ENCODE measurements at regions not wholly inside any gene's neighbourhood (a gene's known extent, or its start where the extent isn't known, plus 50 kb on each side); places are given as distances from the start of the nearest gene placed in this dataset.

DNA sequence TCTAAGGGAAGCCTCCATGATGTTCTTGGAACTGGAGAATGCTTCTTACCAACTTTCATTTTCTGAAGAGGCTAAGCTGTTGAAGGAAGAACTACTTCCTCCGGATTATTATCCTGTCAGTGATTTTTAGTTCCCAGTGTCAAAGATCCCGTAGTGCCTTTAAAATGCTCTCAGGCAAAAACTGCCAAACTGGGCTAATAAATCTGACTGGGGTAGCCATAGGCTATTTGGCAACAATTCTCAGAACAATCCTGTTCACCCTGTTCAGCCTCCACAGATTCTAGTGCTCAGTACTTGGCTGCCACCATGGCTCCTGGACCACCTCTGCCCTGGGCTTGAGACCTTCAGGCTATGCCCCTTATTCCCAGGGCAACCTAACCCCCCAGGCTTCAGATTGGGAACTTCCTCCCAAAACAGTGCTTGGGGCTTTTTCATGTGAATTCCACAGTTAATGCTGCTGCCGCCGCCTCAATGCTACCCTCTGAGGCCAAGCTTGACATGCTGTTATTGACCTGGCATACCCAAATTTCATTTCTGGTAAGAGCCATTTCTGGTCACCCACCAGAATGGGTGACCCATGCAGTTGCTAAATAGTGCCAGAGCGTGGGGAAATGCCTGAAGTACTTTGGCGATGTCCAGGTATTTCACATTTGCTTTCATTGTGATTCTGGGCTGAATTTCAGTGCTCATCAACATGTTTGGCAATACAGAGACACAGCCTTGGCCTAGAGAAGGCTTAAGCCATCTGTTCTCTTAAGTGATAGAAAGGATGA, 110.0 kb upstream of the ARHGAP5 start:
- TF ChIP-seq, protein P1, sequence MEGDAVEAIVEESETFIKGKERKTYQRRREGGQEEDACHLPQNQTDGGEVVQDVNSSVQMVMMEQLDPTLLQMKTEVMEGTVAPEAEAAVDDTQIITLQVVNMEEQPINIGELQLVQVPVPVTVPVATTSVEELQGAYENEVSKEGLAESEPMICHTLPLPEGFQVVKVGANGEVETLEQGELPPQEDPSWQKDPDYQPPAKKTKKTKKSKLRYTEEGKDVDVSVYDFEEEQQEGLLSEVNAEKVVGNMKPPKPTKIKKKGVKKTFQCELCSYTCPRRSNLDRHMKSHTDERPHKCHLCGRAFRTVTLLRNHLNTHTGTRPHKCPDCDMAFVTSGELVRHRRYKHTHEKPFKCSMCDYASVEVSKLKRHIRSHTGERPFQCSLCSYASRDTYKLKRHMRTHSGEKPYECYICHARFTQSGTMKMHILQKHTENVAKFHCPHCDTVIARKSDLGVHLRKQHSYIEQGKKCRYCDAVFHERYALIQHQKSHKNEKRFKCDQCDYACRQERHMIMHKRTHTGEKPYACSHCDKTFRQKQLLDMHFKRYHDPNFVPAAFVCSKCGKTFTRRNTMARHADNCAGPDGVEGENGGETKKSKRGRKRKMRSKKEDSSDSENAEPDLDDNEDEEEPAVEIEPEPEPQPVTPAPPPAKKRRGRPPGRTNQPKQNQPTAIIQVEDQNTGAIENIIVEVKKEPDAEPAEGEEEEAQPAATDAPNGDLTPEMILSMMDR (IDR thresholded peaks at IDR 0.05; ENCODE audit: low read depth, low read length) = no peak
- Histone ChIP-seq H3K4me3 (ENCODE audit: low read depth, low read length) (no peak overlapping the region), H3K27me3 (ENCODE audit: control insufficient read depth, insufficient read depth, low read length) (no peaks in the 10 kb centered on the region), H3K9me3 (ENCODE audit: control insufficient read depth, insufficient read depth, low read length) (no peaks in the 10 kb centered on the region), H3K27ac (ENCODE audit: low read depth, low read length) (no peak overlapping the region)
- no peak for DNase-seq (ENCODE audit: low read depth, low spot score)
- ChIA-PET CTCF (no interaction called here), POLR2A (no interaction called here)

DNA sequence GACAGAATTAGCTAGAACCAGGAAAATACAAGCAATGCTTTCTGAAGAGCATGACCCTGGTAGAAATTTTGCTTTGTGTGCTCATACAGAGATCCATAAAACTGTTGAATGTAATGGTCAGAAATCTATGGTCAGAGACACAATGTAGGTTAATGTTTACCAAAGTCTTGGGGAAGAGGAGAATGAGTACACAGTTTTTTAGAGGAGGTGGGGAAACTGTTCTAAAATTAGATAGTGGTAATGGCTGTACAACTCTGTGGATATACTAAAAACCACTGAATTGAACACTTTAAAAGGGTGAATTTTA, 109.5 kb upstream of the ARHGAP5 start:
- DNase-seq (ENCODE audit: low read depth, low spot score) = no peak
- H3K4me3 ChIP-seq (ENCODE audit: low read depth, low read length) = no peak overlapping the region
- TF ChIP-seq, protein P1 (IDR thresholded peaks at IDR 0.05; ENCODE audit: low read depth, low read length) = no peak
- POLR2A ChIA-PET = no interaction called here
- CTCF ChIA-PET = interaction anchor here (0.9 kb wide), 1 partner anchor 287 kb away, joined by 3 read pairs; no protein-coding TSS in a partner anchor
- no peaks in the 10 kb centered on the region for H3K27me3 ChIP-seq (ENCODE audit: control insufficient read depth, insufficient read depth, low read length)
- H3K9me3 ChIP-seq (ENCODE audit: control insufficient read depth, insufficient read depth, low read length) = no peaks in the 10 kb centered on the region
- no peak overlapping the region for H3K27ac ChIP-seq (ENCODE audit: low read depth, low read length)

DNA sequence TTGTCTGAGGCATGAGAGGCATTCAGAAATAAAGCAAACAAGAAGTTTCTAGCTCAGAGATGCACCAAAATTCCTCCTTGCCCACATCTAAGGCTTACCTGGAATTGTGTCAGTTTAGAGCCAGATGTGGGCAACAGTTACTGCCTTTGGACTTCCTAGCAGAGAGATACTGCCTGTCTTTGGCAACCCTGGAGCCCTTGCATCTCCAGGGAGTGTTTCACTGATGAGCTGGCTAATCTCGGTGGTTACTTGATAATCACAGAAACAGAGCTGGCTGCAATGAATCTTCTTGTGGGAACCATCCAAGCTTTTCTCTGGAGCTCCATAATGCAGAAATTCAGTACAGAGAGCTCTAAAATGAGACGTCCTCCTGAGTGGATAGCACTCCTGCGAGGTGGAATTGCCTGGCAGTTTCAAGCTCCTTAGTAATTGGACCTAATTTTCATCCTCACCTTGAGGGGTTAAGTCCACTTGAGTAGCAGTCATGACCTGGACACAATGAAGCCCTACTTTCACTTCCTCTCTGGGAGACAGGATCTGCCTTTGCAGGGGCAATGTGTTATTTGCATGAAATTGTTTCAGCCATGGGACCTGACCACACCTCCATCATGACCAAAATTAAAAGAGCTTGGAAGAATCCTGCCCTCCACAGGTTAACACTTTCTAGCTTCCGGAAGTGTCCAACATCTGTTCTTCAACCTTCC, 108.8 kb upstream of the ARHGAP5 start:
- no peak overlapping the region for H3K4me3 ChIP-seq (ENCODE audit: low read depth, low read length)
- H3K27me3 ChIP-seq (ENCODE audit: control insufficient read depth, insufficient read depth, low read length) = no peaks in the 10 kb centered on the region
- ChIA-PET CTCF (interaction anchor here (0.9 to 1.0 kb wide), 2 partner anchors 21 to 287 kb away, joined by 3 read pairs; no protein-coding TSS in a partner anchor), POLR2A (no interaction called here)
- no peak for DNase-seq (ENCODE audit: low read depth, low spot score)
- no peak overlapping the region for H3K27ac ChIP-seq (ENCODE audit: low read depth, low read length)
- no peaks in the 10 kb centered on the region for H3K9me3 ChIP-seq (ENCODE audit: control insufficient read depth, insufficient read depth, low read length)
- TF ChIP-seq, protein P1 (IDR thresholded peaks at IDR 0.05; ENCODE audit: low read depth, low read length) = no peak

DNA sequence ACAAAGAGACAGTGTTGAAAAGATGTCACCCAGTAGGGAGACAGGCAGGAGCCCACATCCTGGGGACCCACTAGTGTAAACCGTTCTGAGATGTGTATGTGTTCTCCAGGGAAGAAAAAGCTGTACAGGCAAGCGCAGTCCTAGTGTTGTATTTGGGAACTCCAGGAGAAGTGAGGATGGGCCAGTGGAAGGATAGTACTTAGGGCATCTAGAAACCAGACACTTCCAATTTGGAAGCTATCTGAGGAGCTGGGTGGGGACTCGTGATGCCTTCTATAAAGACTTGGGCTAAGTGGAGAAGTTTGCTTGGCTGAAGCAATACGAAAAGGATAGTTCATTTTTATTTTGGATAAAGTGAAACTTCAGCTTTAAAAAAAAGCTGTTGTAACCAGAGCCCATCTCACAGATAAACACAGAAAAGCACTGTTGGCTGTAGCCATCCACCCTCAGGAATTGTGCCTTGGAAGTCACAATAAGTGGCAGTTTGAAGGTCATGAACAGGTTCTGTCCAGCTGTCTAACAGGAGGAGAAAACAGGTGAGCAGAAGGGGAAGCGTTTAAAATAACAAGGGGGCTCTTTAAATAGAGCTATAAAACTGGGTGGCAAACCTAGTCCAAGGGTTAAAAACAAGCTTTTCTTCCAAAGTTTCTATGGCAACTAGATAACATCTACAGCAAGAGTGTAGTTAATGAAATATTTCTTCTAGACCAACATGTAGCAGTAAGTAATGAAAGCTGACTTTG, 108.0 kb upstream of the ARHGAP5 start:
- no peak for DNase-seq (ENCODE audit: low read depth, low spot score)
- ChIA-PET POLR2A (no interaction called here), CTCF (interaction anchor here (0.6 to 1.0 kb wide), 3 partner anchors 20 to 1030 kb away, joined by 3 read pairs; no protein-coding TSS in a partner anchor)
- H3K27me3 ChIP-seq (ENCODE audit: control insufficient read depth, insufficient read depth, low read length) = no peaks in the 10 kb centered on the region
- no peak overlapping the region for H3K27ac ChIP-seq (ENCODE audit: low read depth, low read length)
- peaks cover 8% of the 10 kb centered on the region for H3K9me3 ChIP-seq (ENCODE audit: control insufficient read depth, insufficient read depth, low read length)
- TF ChIP-seq, protein P1 (IDR thresholded peaks at IDR 0.05; ENCODE audit: low read depth, low read length) = peak; percentile 17; the same call in 1 of the 2 replicates
- no peak overlapping the region for H3K4me3 ChIP-seq (ENCODE audit: low read depth, low read length)

All from AG04450 (cell line).